GM12874 (cell line): ENCODE measurements at regions not wholly inside any gene's neighbourhood (a gene's known extent, or its start where the extent isn't known, plus 50 kb on each side); places are given as distances from the start of the nearest gene placed in this dataset.
A peak's percentile ranks its signal among the peaks of the same experiment; 100 is the strongest.

Source experiments
- CTCF ChIP-seq: IDR thresholded peaks from 2 replicates; pipeline ENCODE4 v1.5.1; 2011; ENCODE audit warnings: low read depth, mild to moderate bottlenecking, control low read depth, low read length, moderate library complexity; ENCODE audit not compliant: insufficient read depth

GRCh38 chr5:23139338-23140171 lies 286.4 kb upstream of the CDH12 start:
- peak; percentile 33; the same call in 1 of the 2 replicates for TF ChIP-seq CTCF

GRCh38 chr5:23136958-23137357 lies 283.8 kb upstream of the CDH12 start:
- no peak for TF ChIP-seq CTCF

GRCh38 chr5:23132231-23132630 lies 279.1 kb upstream of the CDH12 start:
- TF ChIP-seq CTCF, result no peak

GRCh38 chr5:23112237-23112636 lies 259.1 kb upstream of the CDH12 start:
- no peak for TF ChIP-seq CTCF

- TF ChIP-seq CTCF, result no peak
These were observed 251.9 kb upstream of the CDH12 start for GRCh38 chr5:23105021-23105420.

- no peak for TF ChIP-seq CTCF
These were observed 250.4 kb upstream of the CDH12 start for GRCh38 chr5:23103566-23103965.

GRCh38 chr5:23089286-23089685 lies 236.1 kb upstream of the CDH12 start:
- TF ChIP-seq CTCF, result no peak

- TF ChIP-seq CTCF, result no peak
These were observed 231.7 kb upstream of the CDH12 start for GRCh38 chr5:23084815-23085214.
